HepG2 (cell line): ENCODE measurements at regions not wholly inside any gene's neighbourhood (a gene's known extent, or its start where the extent isn't known, plus 50 kb on each side); places are given as distances from the start of the nearest gene placed in this dataset.

Experiments used
- ATAC-seq: fragments of 200-7000 bp; cut with Tn5 transposase; 3 replicates; pipeline ENCODE4 v1.9.1; 2020; ENCODE audit warnings: mild to moderate bottlenecking, moderate library complexity
- BruUV-seq: library from RNA; stranded (reverse); fragments of 400-500 nt; replicated peaks from 2 replicates; lab custom pipeline; 2021; lab: Mats Ljungman, UMichigan
- CTCF ChIA-PET: fragments of 300-600 bp; formaldehyde crosslinking; extraction: SDS; loops from one replicate; lab custom pipeline; 2021; ENCODE audit warnings: low total read pairs, inconsistent platforms, low intra/inter-chr PET ratio; lab: Yijun Ruan, JAX
- POLR2A ChIA-PET: fragments of 350-600 bp; sonication (Branson Sonifier 250); formaldehyde crosslinking; loops from one replicate; lab custom pipeline; 2020; ENCODE audit warnings: antibody characterized with exemption, inconsistent platforms; lab: Yijun Ruan, JAX
- DNase-seq: peaks from one replicate; pipeline ENCODE4 v3.0.0-alpha.2; 2015; ENCODE audit warnings: low spot score
- FAIRE-seq: peaks from 3 replicates; lab custom pipeline; 2011; peaks lifted over from hg19 to GRCh38; lab: Jason Lieb, UNC
- H2AFZ ChIP-seq: one replicate; pipeline ENCODE4 v1.6.1; 2011; ENCODE audit warnings: low read length, inconsistent platforms
- H3K27ac ChIP-seq: fragments of 300-600 bp; 3 replicates; pipeline ENCODE4 v1.8.0; 2011; ENCODE audit warnings: mixed run types, mild to moderate bottlenecking, mixed read lengths, low read length, inconsistent platforms; ENCODE audit not compliant: insufficient read depth; ENCODE audit errors: extremely low read length
- H3K27me3 ChIP-seq, 2 experiments: fragments of 200-600 bp in 1 of 2; 2 replicates in 1 of 2; 3 replicates in 1 of 2; pipeline versions ENCODE4 v1.6.0 to v1.8.0; 2011; ENCODE audit warnings: low read length in 2 of 2, mild to moderate bottlenecking in 2 of 2, moderate library complexity in 2 of 2, inconsistent platforms in 1 of 2; ENCODE audit not compliant: insufficient read depth in 2 of 2, control insufficient read depth in 1 of 2
- H3K36me3 ChIP-seq, 2 experiments: fragments of 200-600 bp in 1 of 2; replicated peaks in 1 of 2; 2 replicates in 1 of 2; 3 replicates in 1 of 2; pipeline versions ENCODE4 v1.5.1 to v1.8.0; 2011; ENCODE audit warnings: low read length in 2 of 2, inconsistent platforms in 1 of 2; ENCODE audit not compliant: insufficient read depth in 2 of 2, control insufficient read depth in 1 of 2
- H3K4me1 ChIP-seq: 2 replicates; pipeline ENCODE4 v1.5.1; 2012; ENCODE audit warnings: low read length, inconsistent platforms; ENCODE audit not compliant: insufficient read depth
- H3K4me2 ChIP-seq: 2 replicates; pipeline ENCODE4 v1.6.0; 2011; ENCODE audit warnings: low read depth, low read length, inconsistent platforms
- H3K4me3 ChIP-seq, 3 experiments: fragments of 200-600 bp in 1 of 3; sonication (generic), shearing (Covaris generic) in 1 of 3; replicated peaks in 1 of 3; 2 replicates each; pipeline ENCODE4 v1.5.1; 2011 to 2016; ENCODE audit warnings: low read length in 3 of 3, inconsistent platforms in 2 of 3, low read depth in 2 of 3, mild to moderate bottlenecking in 2 of 3, control low read depth in 1 of 3, mixed read lengths in 1 of 3; ENCODE audit not compliant: insufficient read depth in 1 of 3
- H3K79me2 ChIP-seq: one replicate; pipeline ENCODE4 v1.6.1; 2011; ENCODE audit warnings: low read length, inconsistent platforms; ENCODE audit not compliant: insufficient read depth
- H3K9ac ChIP-seq: 2 replicates; pipeline ENCODE4 v1.6.0; 2011; ENCODE audit warnings: mild to moderate bottlenecking, low read depth, low read length, inconsistent platforms; ENCODE audit not compliant: insufficient read depth
- H3K9me3 ChIP-seq: 2 replicates; pipeline ENCODE4 v1.5.1; 2012; ENCODE audit warnings: mild to moderate bottlenecking, low read length
- H4K20me1 ChIP-seq: 2 replicates; pipeline ENCODE4 v1.6.0; 2011; ENCODE audit warnings: inconsistent platforms, mild to moderate bottlenecking, low read length, moderate library complexity; ENCODE audit not compliant: insufficient read depth
- ELF1 ChIP-seq: sonication (generic); formaldehyde crosslinking; IDR thresholded peaks from 2 replicates; pipeline ENCODE4 v1.4.0; 2020; ENCODE audit warnings: missing genetic modification reagents
- GATAD1 ChIP-seq: IDR thresholded peaks from 2 replicates; pipeline ENCODE4 v1.6.1; 2016; ENCODE audit warnings: missing genetic modification reagents, missing compliant biosample characterization
- HNF4G ChIP-seq, 2 experiments: sonication (generic) in 1 of 2; formaldehyde crosslinking in 1 of 2; IDR thresholded peaks; 2 replicates each; pipeline versions ENCODE4 v1.4.0 to v1.6.1; 2011 to 2020; ENCODE audit warnings: borderline replicate concordance in 2 of 2, low read depth in 2 of 2, mild to moderate bottlenecking in 2 of 2, low read length in 1 of 2, missing genetic modification reagents in 1 of 2, moderate library complexity in 1 of 2
- MED8 ChIP-seq: sonication (generic); formaldehyde crosslinking; IDR thresholded peaks from 2 replicates; pipeline ENCODE4 v1.8.1; 2023; ENCODE audit warnings: mild to moderate bottlenecking, missing genetic modification reagents; ENCODE audit not compliant: insufficient replicate concordance
- RAD21 ChIP-seq: fragments of 450-650 bp; formaldehyde crosslinking; IDR thresholded peaks from 2 replicates; pipeline ENCODE4 v1.5.0; 2020; ENCODE audit warnings: mild to moderate bottlenecking
- SNRNP70 ChIP-seq: fragments of 200-400 bp; formaldehyde crosslinking; IDR thresholded peaks from 2 replicates; pipeline ENCODE4 v1.6.1; 2017; ENCODE audit warnings: mild to moderate bottlenecking, low read depth, low read length, moderate library complexity
- SRSF9 ChIP-seq: fragments of 200-400 bp; formaldehyde crosslinking; IDR thresholded peaks from 2 replicates; pipeline ENCODE4 v1.6.1; 2018; ENCODE audit warnings: borderline replicate concordance, mild to moderate bottlenecking, low read depth, low read length; ENCODE audit not compliant: insufficient read depth, poor library complexity, severe bottlenecking
- ZMYM2 ChIP-seq: sonication (generic); formaldehyde crosslinking; IDR thresholded peaks from 2 replicates; pipeline ENCODE4 v1.8.0; 2022; ENCODE audit warnings: mild to moderate bottlenecking, missing genetic modification reagents
- ZNF549 ChIP-seq: sonication (generic); formaldehyde crosslinking; IDR thresholded peaks from 2 replicates; pipeline ENCODE4 v1.5.0; 2020; ENCODE audit warnings: missing genetic modification reagents
- ZNF850 ChIP-seq: sonication (generic); formaldehyde crosslinking; conservative IDR thresholded peaks from 2 replicates; pipeline ENCODE4 v1.9.0; 2021; ENCODE audit warnings: mild to moderate bottlenecking, missing genetic modification reagents
- WGBS: methylation state at CpG from one replicate; pipeline ENCODE4 v1.1.6; 2017; ENCODE audit warnings: low lambda C conversion rate; 5-methylcytosine and 5-hydroxymethylcytosine counted together
- in situ Hi-C: cut with HindIII; loops from 2 replicates; pipeline ENCODE4 v1.10.0; 2017; ENCODE audit warnings: low pct_unique_long_range_greater_than_20kb; ENCODE audit not compliant: extremely low pct_ligation_motif_present
- intact Hi-C: fragments of 100-400 bp; cut with micrococcal nuclease; formaldehyde crosslinking; loops from one replicate; pipeline ENCODE4 v1.10.0; 2022; ENCODE audit not compliant: unreplicated experiment
- TF ChIP-seq, protein P1 (sequence below): sonication (generic); formaldehyde crosslinking; conservative IDR thresholded peaks from 2 replicates; pipeline ENCODE4 v1.4.0; 2020; ENCODE audit warnings: missing genetic modification reagents
- TF ChIP-seq, protein P2 (sequence below): fragments of 450-650 bp; IDR thresholded peaks from 2 replicates; pipeline ENCODE4 v1.6.1; 2016
- TF ChIP-seq, protein P3 (sequence below): sonication (generic); formaldehyde crosslinking; IDR thresholded peaks from 2 replicates; pipeline ENCODE4 v1.8.1; 2023; ENCODE audit warnings: mild to moderate bottlenecking, missing genetic modification reagents
- TF ChIP-seq, protein P4 (sequence below): sonication (generic); formaldehyde crosslinking; IDR thresholded peaks from 2 replicates; pipeline ENCODE4 v1.4.0; 2020; ENCODE audit warnings: missing genetic modification reagents, mild to moderate bottlenecking, borderline replicate concordance

DNA sequence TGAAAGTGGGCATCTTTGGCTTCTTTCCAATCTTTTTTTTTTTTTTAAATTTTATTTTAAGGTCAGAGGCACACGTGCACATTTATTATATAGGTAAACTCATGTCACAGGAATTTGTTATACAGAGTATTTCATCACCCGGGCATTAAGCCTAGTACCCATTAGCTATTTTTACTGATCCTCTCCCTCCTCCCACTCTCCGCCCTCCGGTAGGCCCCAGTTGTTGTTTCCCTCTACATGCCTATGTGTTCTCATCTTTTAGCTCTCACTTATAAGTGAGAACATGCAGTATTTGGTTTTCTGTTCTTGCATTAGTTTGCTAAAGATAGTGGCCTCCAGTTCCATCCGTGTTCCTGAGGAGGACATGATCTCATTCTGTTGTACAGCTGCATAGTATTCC lies 108.5 kb downstream of the CYB561 start:
- Histone ChIP-seq H4K20me1 (no peaks in the 10 kb centered on the region), H3K4me2 (no peak overlapping the region), H3K4me3 (no peak overlapping the region), H3K36me3 (no peaks in the 10 kb centered on the region), H3K79me2 (no peaks in the 10 kb centered on the region), H3K4me1 (no peaks in the 10 kb centered on the region), H3K27me3 (no peaks in the 10 kb centered on the region), H3K9ac (no peak overlapping the region)
- in situ Hi-C loops (no loop called here), intact Hi-C loops (no loop called here)
- BruUV-seq: no TSS peak
- WGBS: 48% methylated on average over 5 of the region's 5 CpGs
- CTCF ChIA-PET: no interaction called here
- DNase-seq: no peak
- POLR2A ChIA-PET: no interaction called here
- TF ChIP-seq ZNF850 (CRISPR knock-in tag): no peak
- TF ChIP-seq, protein P1, sequence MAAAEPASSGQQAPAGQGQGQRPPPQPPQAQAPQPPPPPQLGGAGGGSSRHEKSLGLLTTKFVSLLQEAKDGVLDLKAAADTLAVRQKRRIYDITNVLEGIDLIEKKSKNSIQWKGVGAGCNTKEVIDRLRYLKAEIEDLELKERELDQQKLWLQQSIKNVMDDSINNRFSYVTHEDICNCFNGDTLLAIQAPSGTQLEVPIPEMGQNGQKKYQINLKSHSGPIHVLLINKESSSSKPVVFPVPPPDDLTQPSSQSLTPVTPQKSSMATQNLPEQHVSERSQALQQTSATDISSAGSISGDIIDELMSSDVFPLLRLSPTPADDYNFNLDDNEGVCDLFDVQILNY (CRISPR knock-in tag): no peak
- TF ChIP-seq, all 625 proteins: peak for 0
- no peak for FAIRE-seq
- Histone ChIP-seq H3K9me3 (no peaks in the 10 kb centered on the region), H2AFZ (no peak overlapping the region), H3K27ac (no peak overlapping the region)
- ATAC-seq: no peak

DNA sequence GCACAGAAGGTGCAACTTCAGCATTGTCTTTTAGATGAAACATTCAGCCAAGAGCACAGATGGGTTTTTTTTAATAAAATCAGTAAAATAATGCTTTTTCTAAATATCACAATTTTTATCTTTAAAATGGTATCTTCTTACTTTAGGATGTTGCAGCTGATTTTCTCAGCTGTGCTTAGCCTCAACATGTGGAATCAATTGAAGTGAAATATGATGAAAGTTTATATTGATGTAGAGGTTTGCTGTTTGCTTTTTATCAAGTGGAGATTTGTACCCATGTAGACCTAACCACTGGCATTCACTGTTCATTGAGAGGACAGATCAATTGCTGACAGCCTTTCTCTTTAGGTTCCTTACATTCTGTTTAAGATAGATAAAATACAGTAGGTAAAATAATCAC lies 107.8 kb downstream of the CYB561 start:
- Histone ChIP-seq H4K20me1 (no peaks in the 10 kb centered on the region), H3K4me3 (no peak overlapping the region), H3K79me2 (no peaks in the 10 kb centered on the region), H3K36me3 (no peaks in the 10 kb centered on the region), H3K4me2 (no peak overlapping the region), H3K4me1 (no peaks in the 10 kb centered on the region), H2AFZ (no peak overlapping the region), H3K9ac (no peak overlapping the region), H3K27ac (no peak overlapping the region), H3K27me3 (no peaks in the 10 kb centered on the region), H3K9me3 (no peaks in the 10 kb centered on the region)
- ChIA-PET POLR2A (no interaction called here), CTCF (no interaction called here)
- FAIRE-seq: no peak
- intact Hi-C loops (no loop called here), in situ Hi-C loops (no loop called here)
- ATAC-seq: no peak
- DNase-seq: no peak
- BruUV-seq: no TSS peak
- no peak for TF ChIP-seq GATAD1 (CRISPR knock-in tag)
- TF ChIP-seq HNF4G (IDR thresholded peaks at IDR 0.05; ENCODE audit: borderline replicate concordance, low read depth, low read length): no peak
- no peak for TF ChIP-seq HNF4G (CRISPR knock-in tag; IDR thresholded peaks at IDR 0.05; ENCODE audit: borderline replicate concordance, low read depth)
- TF ChIP-seq ZMYM2 (CRISPR knock-in tag): no peak
- TF ChIP-seq, protein P2, sequence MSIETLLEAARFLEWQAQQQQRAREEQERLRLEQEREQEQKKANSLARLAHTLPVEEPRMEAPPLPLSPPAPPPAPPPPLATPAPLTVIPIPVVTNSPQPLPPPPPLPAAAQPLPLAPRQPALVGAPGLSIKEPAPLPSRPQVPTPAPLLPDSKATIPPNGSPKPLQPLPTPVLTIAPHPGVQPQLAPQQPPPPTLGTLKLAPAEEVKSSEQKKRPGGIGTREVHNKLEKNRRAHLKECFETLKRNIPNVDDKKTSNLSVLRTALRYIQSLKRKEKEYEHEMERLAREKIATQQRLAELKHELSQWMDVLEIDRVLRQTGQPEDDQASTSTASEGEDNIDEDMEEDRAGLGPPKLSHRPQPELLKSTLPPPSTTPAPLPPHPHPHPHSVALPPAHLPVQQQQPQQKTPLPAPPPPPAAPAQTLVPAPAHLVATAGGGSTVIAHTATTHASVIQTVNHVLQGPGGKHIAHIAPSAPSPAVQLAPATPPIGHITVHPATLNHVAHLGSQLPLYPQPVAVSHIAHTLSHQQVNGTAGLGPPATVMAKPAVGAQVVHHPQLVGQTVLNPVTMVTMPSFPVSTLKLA: no peak
- no peak for TF ChIP-seq ELF1 (CRISPR knock-in tag)
- TF ChIP-seq MED8: no peak
- TF ChIP-seq ZNF549 (CRISPR knock-in tag): no peak
- TF ChIP-seq SNRNP70: no peak
- no peak for TF ChIP-seq RAD21
- TF ChIP-seq, protein P3, sequence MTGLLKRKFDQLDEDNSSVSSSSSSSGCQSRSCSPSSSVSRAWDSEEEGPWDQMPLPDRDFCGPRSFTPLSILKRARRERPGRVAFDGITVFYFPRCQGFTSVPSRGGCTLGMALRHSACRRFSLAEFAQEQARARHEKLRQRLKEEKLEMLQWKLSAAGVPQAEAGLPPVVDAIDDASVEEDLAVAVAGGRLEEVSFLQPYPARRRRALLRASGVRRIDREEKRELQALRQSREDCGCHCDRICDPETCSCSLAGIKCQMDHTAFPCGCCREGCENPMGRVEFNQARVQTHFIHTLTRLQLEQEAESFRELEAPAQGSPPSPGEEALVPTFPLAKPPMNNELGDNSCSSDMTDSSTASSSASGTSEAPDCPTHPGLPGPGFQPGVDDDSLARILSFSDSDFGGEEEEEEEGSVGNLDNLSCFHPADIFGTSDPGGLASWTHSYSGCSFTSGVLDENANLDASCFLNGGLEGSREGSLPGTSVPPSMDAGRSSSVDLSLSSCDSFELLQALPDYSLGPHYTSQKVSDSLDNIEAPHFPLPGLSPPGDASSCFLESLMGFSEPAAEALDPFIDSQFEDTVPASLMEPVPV (CRISPR knock-in tag): no peak
- TF ChIP-seq SRSF9: no peak
- TF ChIP-seq, protein P4, sequence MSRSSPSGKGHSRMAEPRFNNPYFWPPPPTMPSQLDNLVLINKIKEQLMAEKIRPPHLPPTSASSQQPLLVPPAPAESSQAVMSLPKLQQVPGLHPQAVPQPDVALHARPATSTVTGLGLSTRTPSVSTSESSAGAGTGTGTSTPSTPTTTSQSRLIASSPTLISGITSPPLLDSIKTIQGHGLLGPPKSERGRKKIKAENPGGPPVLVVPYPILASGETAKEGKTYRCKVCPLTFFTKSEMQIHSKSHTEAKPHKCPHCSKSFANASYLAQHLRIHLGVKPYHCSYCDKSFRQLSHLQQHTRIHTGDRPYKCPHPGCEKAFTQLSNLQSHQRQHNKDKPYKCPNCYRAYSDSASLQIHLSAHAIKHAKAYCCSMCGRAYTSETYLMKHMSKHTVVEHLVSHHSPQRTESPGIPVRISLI (CRISPR knock-in tag): no peak
